A549 (cell line): ENCODE measurements at regions not wholly inside any gene's neighbourhood (a gene's known extent, or its start where the extent isn't known, plus 50 kb on each side); places are given as distances from the start of the nearest gene placed in this dataset.

ENCODE experiments used
- ATAC-seq, 2 experiments: fragments of 200-7000 bp in 1 of 2; fragments of >200 bp in 1 of 2; cut with Nextera tagmentation in 1 of 2; cut with Tn5 transposase in 1 of 2; 3 replicates each; pipeline versions ENCODE4 v1.8.0 to v1.9.1; 2018 to 2020; ENCODE audit warnings: mild to moderate bottlenecking in 1 of 2, moderate library complexity in 1 of 2
- CTCF ChIA-PET: fragments of 300-600 bp; sonication (Branson Sonifier 250); formaldehyde crosslinking; extraction: SDS; loops from one replicate; lab custom pipeline; 2021; ENCODE audit warnings: antibody characterized with exemption, inconsistent platforms; lab: Yijun Ruan, JAX
- POLR2A ChIA-PET: fragments of 350-600 bp; formaldehyde crosslinking; extraction: SDS; loops from one replicate; lab custom pipeline; 2021; ENCODE audit warnings: antibody characterized with exemption, inconsistent platforms; lab: Yijun Ruan, JAX
- DNase-seq, 2 experiments: peaks; one replicate each; pipeline versions ENCODE4 v3.0.0 to v3.0.0-alpha.2; 2011 to 2016; ENCODE audit warnings: low read depth in 1 of 2, low spot score in 1 of 2
- FAIRE-seq: peaks from 2 replicates; lab custom pipeline; 2011; peaks lifted over from hg19 to GRCh38; lab: Jason Lieb, UNC
- H3K27ac ChIP-seq, 2 experiments: fragments of >200 bp; sonication (Bioruptor Twin); formaldehyde crosslinking; 3 replicates each; pipeline ENCODE4 v1.5.1; 2016 to 2017
- H3K4me1 ChIP-seq: fragments of >200 bp; sonication (Bioruptor Twin); formaldehyde crosslinking; 3 replicates; pipeline ENCODE4 v1.6.1; 2016
- H3K4me2 ChIP-seq: fragments of >200 bp; sonication (Bioruptor Twin); formaldehyde crosslinking; 3 replicates; pipeline ENCODE4 v1.6.1; 2016
- H3K4me3 ChIP-seq: fragments of >200 bp; sonication (Bioruptor Twin); formaldehyde crosslinking; 3 replicates; pipeline ENCODE4 v1.5.1; 2016
- H3K9me3 ChIP-seq: fragments of >200 bp; sonication (Bioruptor Twin); formaldehyde crosslinking; 3 replicates; pipeline ENCODE4 v1.6.1; 2016
- CHD4 ChIP-seq: fragments of 200-600 bp; sonication (generic); IDR thresholded peaks from 2 replicates; pipeline ENCODE4 v1.6.1; 2016; ENCODE audit warnings: antibody characterized with exemption, mild to moderate bottlenecking, borderline replicate concordance
- EHMT2 ChIP-seq: fragments of 200-600 bp; sonication (generic); IDR thresholded peaks from 2 replicates; pipeline ENCODE4 v1.6.1; 2016; ENCODE audit warnings: antibody characterized with exemption, low read depth, mild to moderate bottlenecking, moderate library complexity
- ESRRA ChIP-seq: fragments of 150-350 bp; IDR thresholded peaks from 2 replicates; pipeline ENCODE4 v1.6.1; 2014; ENCODE audit warnings: mild to moderate bottlenecking, low read length, borderline replicate concordance
- FOSB ChIP-seq: fragments of 250-450 bp; sonication (Bioruptor Pico); IDR thresholded peaks from 2 replicates; pipeline ENCODE4 v1.5.0; 2020; ENCODE audit warnings: mild to moderate bottlenecking, moderate library complexity
- GATA3 ChIP-seq: IDR thresholded peaks from 2 replicates; pipeline ENCODE4 v1.6.1; 2012; ENCODE audit warnings: borderline replicate concordance
- HDAC2 ChIP-seq: fragments of 200-600 bp; sonication (generic); IDR thresholded peaks from 2 replicates; pipeline ENCODE4 v1.6.1; 2016
- HEYL ChIP-seq: fragments of 250-450 bp; sonication (Bioruptor Pico); IDR thresholded peaks from 2 replicates; pipeline ENCODE4 v1.8.0; 2021; ENCODE audit warnings: mild to moderate bottlenecking, moderate library complexity
- JUNB ChIP-seq: fragments of >200 bp; sonication (Bioruptor Twin); formaldehyde crosslinking; IDR thresholded peaks from 2 replicates; pipeline ENCODE4 v1.6.1; 2016
- RARB ChIP-seq: fragments of 250-450 bp; sonication (Bioruptor Pico); IDR thresholded peaks from 2 replicates; pipeline ENCODE4 v1.8.0; 2021; ENCODE audit warnings: mild to moderate bottlenecking, moderate library complexity
- RCOR1 ChIP-seq: fragments of 150-350 bp; IDR thresholded peaks from 2 replicates; pipeline ENCODE4 v1.6.1; 2014; ENCODE audit warnings: antibody characterized with exemption, low read length, low read depth
- RFX5 ChIP-seq: fragments of 450-650 bp; IDR thresholded peaks from 2 replicates; pipeline ENCODE4 v1.7.1; 2014; ENCODE audit warnings: antibody characterized with exemption, mild to moderate bottlenecking, moderate library complexity
- SMC3 ChIP-seq: fragments of >200 bp; sonication (Bioruptor Twin); formaldehyde crosslinking; IDR thresholded peaks from 3 replicates; pipeline ENCODE4 v1.6.1; 2018; ENCODE audit warnings: inconsistent platforms
- TFCP2L1 ChIP-seq: fragments of 250-450 bp; sonication (Bioruptor Pico); IDR thresholded peaks from 2 replicates; pipeline ENCODE4 v1.5.0; 2021; ENCODE audit warnings: mild to moderate bottlenecking
- ZNF302 ChIP-seq: fragments of 250-450 bp; sonication (Bioruptor Pico); IDR thresholded peaks from 2 replicates; pipeline ENCODE4 v1.9.0; 2021; ENCODE audit warnings: inconsistent platforms, mild to moderate bottlenecking, moderate library complexity
- WGBS: methylation state at CpG from one replicate; pipeline ENCODE4 v1.1.6; 2017; ENCODE audit errors: missing lambda C conversion rate; 5-methylcytosine and 5-hydroxymethylcytosine counted together
- TF ChIP-seq, protein P1 (sequence below): IDR thresholded peaks from 2 replicates; pipeline ENCODE4 v1.6.1; 2012
- TF ChIP-seq, protein P2 (sequence below): fragments of 200-600 bp; sonication (generic); IDR thresholded peaks from 2 replicates; pipeline ENCODE4 v1.6.1; 2016; ENCODE audit warnings: antibody characterized with exemption, mild to moderate bottlenecking, moderate library complexity
- TF ChIP-seq, protein P3 (sequence below): IDR thresholded peaks from 2 replicates; pipeline ENCODE4 v1.6.1; 2012; ENCODE audit warnings: low read depth, borderline replicate concordance
- TF ChIP-seq, protein P4 (sequence below): fragments of 150-350 bp; IDR thresholded peaks from 2 replicates; pipeline ENCODE4 v1.6.1; 2014; ENCODE audit warnings: low read depth, mild to moderate bottlenecking, low read length
- TF ChIP-seq, protein P5 (sequence below): fragments of 250-450 bp; sonication (Bioruptor Pico); IDR thresholded peaks from 2 replicates; pipeline ENCODE4 v1.5.0; 2021; ENCODE audit warnings: mild to moderate bottlenecking, moderate library complexity, borderline replicate concordance

DNA sequence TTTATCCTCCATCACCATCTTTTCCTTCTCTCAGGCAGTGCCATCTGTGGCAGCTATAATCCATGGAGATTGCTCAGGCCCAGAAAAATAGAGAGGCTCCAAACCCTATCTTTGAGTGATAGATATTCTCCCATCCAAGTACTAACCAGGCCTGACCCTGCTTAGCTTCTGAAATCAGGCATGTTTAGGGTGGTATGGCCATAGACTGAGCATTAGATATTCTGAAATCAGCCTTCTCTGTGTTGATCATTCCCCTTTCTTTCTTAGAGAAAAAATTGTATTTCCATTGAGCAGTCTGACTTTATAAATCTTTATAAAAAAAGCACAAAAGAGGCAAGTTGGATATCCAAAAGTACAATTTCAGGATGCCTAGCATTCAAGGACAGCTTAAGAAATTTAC, 131.5 kb upstream of the ACVR2A start:
- FAIRE-seq = no peak
- TF ChIP-seq, protein P1, sequence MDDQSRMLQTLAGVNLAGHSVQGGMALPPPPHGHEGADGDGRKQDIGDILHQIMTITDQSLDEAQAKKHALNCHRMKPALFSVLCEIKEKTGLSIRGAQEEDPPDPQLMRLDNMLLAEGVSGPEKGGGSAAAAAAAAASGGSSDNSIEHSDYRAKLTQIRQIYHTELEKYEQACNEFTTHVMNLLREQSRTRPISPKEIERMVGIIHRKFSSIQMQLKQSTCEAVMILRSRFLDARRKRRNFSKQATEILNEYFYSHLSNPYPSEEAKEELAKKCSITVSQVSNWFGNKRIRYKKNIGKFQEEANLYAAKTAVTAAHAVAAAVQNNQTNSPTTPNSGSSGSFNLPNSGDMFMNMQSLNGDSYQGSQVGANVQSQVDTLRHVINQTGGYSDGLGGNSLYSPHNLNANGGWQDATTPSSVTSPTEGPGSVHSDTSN = no peak
- TF ChIP-seq HEYL (CRISPR knock-in tag) (no peak), RARB (CRISPR knock-in tag) (no peak), ESRRA (no peak)
- TF ChIP-seq, protein P2, sequence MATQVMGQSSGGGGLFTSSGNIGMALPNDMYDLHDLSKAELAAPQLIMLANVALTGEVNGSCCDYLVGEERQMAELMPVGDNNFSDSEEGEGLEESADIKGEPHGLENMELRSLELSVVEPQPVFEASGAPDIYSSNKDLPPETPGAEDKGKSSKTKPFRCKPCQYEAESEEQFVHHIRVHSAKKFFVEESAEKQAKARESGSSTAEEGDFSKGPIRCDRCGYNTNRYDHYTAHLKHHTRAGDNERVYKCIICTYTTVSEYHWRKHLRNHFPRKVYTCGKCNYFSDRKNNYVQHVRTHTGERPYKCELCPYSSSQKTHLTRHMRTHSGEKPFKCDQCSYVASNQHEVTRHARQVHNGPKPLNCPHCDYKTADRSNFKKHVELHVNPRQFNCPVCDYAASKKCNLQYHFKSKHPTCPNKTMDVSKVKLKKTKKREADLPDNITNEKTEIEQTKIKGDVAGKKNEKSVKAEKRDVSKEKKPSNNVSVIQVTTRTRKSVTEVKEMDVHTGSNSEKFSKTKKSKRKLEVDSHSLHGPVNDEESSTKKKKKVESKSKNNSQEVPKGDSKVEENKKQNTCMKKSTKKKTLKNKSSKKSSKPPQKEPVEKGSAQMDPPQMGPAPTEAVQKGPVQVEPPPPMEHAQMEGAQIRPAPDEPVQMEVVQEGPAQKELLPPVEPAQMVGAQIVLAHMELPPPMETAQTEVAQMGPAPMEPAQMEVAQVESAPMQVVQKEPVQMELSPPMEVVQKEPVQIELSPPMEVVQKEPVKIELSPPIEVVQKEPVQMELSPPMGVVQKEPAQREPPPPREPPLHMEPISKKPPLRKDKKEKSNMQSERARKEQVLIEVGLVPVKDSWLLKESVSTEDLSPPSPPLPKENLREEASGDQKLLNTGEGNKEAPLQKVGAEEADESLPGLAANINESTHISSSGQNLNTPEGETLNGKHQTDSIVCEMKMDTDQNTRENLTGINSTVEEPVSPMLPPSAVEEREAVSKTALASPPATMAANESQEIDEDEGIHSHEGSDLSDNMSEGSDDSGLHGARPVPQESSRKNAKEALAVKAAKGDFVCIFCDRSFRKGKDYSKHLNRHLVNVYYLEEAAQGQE = no peak
- no peak overlapping the region for H3K4me2 ChIP-seq
- ChIA-PET POLR2A (no interaction called here), CTCF (no interaction called here)
- H3K4me1 ChIP-seq = no peaks in the 10 kb centered on the region
- H3K27ac ChIP-seq = no peak overlapping the region
- no peaks in the 10 kb centered on the region for H3K9me3 ChIP-seq
- no peak for DNase-seq
- no peak overlapping the region for H3K4me3 ChIP-seq
- ATAC-seq = no peak

DNA sequence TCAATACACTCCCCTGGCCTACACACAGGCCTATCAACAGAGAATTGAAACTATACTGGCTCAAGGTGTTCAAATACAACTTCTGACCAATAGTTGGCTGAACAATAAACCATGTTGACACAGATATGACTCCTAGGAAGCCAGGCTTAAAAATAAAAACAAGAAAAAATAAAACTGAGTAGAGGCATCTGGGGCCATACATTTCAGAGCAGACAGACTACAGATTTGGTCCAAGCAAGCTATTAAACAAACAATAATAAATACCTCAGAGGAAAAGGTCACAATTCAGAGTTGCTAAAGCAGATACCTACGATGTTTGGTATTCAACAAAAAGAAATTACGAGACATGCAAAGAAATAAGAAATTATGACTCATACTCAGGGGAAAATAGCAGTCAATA, 132.8 kb upstream of the ACVR2A start:
- ChIA-PET CTCF (no interaction called here), POLR2A (no interaction called here)
- FAIRE-seq (no peak), DNase-seq (no peak), ATAC-seq (no peak)
- TF ChIP-seq RCOR1 (no peak), CHD4 (no peak), FOSB (CRISPR knock-in tag) (no peak), SMC3 (no peak), RFX5 (no peak), EHMT2 (no peak)
- H3K9me3 ChIP-seq = no peaks in the 10 kb centered on the region
- 5% methylated on average over 2 of the region's 2 CpGs for WGBS
- no peak overlapping the region for H3K4me3 ChIP-seq
- H3K4me2 ChIP-seq = no peak overlapping the region
- no peaks in the 10 kb centered on the region for H3K4me1 ChIP-seq
- no peak overlapping the region for H3K27ac ChIP-seq

DNA sequence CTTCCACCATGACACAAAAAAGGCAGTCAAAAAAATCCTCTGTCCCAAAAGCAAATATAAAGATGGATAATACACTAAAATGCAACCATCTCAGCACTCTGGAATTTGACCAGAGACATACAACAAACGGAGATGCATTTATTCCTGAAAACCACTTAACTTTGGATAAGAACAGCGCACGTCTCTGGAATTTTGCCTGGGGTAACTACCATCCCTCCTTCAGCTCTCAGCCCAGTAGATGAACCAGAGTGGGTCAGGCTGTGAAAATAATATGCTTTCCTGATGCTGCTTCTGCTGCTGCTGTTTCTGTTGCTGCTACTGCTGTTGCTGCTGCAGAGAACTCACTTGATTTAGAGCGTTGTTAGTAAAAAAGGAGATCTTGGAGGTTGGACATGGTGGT, 133.8 kb upstream of the ACVR2A start:
- DNase-seq = no peak
- Histone ChIP-seq H3K4me2 (no peak overlapping the region), H3K27ac (no peak overlapping the region), H3K4me3 (no peak overlapping the region), H3K9me3 (no peaks in the 10 kb centered on the region), H3K4me1 (no peaks in the 10 kb centered on the region)
- ChIA-PET CTCF (no interaction called here), POLR2A (no interaction called here)
- WGBS = 26% methylated on average over 4 of the region's 4 CpGs
- ATAC-seq = no peak
- TF ChIP-seq EHMT2 = no peak
- TF ChIP-seq JUNB = no peak
- TF ChIP-seq, protein P3, sequence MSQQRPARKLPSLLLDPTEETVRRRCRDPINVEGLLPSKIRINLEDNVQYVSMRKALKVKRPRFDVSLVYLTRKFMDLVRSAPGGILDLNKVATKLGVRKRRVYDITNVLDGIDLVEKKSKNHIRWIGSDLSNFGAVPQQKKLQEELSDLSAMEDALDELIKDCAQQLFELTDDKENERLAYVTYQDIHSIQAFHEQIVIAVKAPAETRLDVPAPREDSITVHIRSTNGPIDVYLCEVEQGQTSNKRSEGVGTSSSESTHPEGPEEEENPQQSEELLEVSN = no peak
- no peak for TF ChIP-seq RFX5
- TF ChIP-seq SMC3 = no peak
- TF ChIP-seq, protein P4, sequence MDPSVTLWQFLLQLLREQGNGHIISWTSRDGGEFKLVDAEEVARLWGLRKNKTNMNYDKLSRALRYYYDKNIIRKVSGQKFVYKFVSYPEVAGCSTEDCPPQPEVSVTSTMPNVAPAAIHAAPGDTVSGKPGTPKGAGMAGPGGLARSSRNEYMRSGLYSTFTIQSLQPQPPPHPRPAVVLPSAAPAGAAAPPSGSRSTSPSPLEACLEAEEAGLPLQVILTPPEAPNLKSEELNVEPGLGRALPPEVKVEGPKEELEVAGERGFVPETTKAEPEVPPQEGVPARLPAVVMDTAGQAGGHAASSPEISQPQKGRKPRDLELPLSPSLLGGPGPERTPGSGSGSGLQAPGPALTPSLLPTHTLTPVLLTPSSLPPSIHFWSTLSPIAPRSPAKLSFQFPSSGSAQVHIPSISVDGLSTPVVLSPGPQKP = no peak
- no peak for TF ChIP-seq ZNF302
- no peak for TF ChIP-seq GATA3
- TF ChIP-seq TFCP2L1 (CRISPR knock-in tag) = no peak
- TF ChIP-seq HDAC2 = no peak
- TF ChIP-seq, protein P5, sequence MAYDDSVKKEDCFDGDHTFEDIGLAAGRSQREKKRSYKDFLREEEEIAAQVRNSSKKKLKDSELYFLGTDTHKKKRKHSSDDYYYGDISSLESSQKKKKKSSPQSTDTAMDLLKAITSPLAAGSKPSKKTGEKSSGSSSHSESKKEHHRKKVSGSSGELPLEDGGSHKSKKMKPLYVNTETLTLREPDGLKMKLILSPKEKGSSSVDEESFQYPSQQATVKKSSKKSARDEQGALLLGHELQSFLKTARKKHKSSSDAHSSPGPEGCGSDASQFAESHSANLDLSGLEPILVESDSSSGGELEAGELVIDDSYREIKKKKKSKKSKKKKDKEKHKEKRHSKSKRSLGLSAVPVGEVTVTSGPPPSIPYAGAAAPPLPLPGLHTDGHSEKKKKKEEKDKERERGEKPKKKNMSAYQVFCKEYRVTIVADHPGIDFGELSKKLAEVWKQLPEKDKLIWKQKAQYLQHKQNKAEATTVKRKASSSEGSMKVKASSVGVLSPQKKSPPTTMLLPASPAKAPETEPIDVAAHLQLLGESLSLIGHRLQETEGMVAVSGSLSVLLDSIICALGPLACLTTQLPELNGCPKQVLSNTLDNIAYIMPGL = no peak
- FAIRE-seq = no peak
